Fibroblast of villous mesenchyme (primary cell): ENCODE measurements at regions not wholly inside any gene's neighbourhood (a gene's known extent, or its start where the extent isn't known, plus 50 kb on each side); places are given as distances from the start of the nearest gene placed in this dataset.
"Not testable (repeated sequence)": the region's sequence is repeated elsewhere in the genome, so short reads cannot be mapped to it uniquely, and the experiment has no call there.

Source experiments
- DNase-seq: peaks from one replicate; pipeline ENCODE4 v3.0.0-alpha.2; 2010; ENCODE audit warnings: low read depth
- H3K4me3 ChIP-seq: 2 replicates; pipeline ENCODE4 v1.5.1; 2011; ENCODE audit warnings: low read depth, mild to moderate bottlenecking, low read length
- CTCF ChIP-seq: IDR thresholded peaks from 2 replicates; pipeline ENCODE4 v1.5.1; 2012; ENCODE audit warnings: low read depth, mild to moderate bottlenecking, low read length; ENCODE audit not compliant: insufficient read depth

GRCh38 chr2:155980941-155981560, 351.5 kb downstream of the NR4A2 start:
- no peak for TF ChIP-seq CTCF
- no peak overlapping the region for H3K4me3 ChIP-seq

GRCh38 chr2:155975734-155976133, 356.8 kb downstream of the NR4A2 start:
- TF ChIP-seq CTCF, result no peak
- no peak for DNase-seq
- H3K4me3 ChIP-seq, result no peak overlapping the region

More at GRCh38 chr2:155980941-155981560, 351.5 kb downstream of the NR4A2 start:
- no peak for DNase-seq

- no peak overlapping the region for H3K4me3 ChIP-seq
- DNase-seq, result no peak
- TF ChIP-seq CTCF, result no peak
These were observed 359.6 kb downstream of the NR4A2 start for GRCh38 chr2:155972916-155973315.

GRCh38 chr2:155966064-155966471, 366.5 kb downstream of the NR4A2 start:
- not testable (repeated sequence) for DNase-seq
- peak overlapping the region; percentile 18 for H3K4me3 ChIP-seq

GRCh38 chr2:155965415-155966063, 367.0 kb downstream of the NR4A2 start:
- no peak for DNase-seq
- no peak for TF ChIP-seq CTCF
- H3K4me3 ChIP-seq, result peak overlapping the region; percentile 18

GRCh38 chr2:155961641-155962040, 370.9 kb downstream of the NR4A2 start:
- no peak overlapping the region for H3K4me3 ChIP-seq
- no peak for DNase-seq
- TF ChIP-seq CTCF, result no peak

GRCh38 chr2:155958834-155959233, 373.7 kb downstream of the NR4A2 start:
- H3K4me3 ChIP-seq, result no peak overlapping the region

More at GRCh38 chr2:155958834-155959233, 373.7 kb downstream of the NR4A2 start:
- DNase-seq, result no peak
- no peak for TF ChIP-seq CTCF
